ENCODE measurements at regions not wholly inside any gene's neighbourhood (a gene's known extent, or its start where the extent isn't known, plus 50 kb on each side); places are given as distances from the start of the nearest gene placed in this dataset.
"Not testable (repeated sequence)": the region's sequence is repeated elsewhere in the genome, so short reads cannot be mapped to it uniquely, and the experiment has no call there.

DNA sequence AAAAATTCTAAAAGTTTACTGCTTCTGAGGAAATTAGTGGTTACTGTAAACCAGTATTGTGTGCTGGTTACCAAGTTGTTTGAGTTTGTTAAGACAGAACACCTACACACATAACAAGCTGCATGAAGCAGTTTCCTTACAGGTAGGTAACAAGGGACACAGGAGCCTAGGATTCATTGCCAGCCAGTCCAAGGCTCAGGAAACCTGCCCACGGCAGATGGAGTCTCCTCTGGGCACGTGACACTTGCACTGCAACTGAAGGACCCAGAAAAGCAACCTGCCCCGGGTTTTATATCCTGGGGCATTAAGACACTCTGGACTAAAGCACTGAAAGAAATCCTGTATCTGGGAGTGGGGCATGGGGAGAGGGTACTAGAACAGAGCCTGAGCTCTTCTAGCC, 639.3 kb downstream of the ADCYAP1 start:
- TF ChIP-seq, protein P1, sequence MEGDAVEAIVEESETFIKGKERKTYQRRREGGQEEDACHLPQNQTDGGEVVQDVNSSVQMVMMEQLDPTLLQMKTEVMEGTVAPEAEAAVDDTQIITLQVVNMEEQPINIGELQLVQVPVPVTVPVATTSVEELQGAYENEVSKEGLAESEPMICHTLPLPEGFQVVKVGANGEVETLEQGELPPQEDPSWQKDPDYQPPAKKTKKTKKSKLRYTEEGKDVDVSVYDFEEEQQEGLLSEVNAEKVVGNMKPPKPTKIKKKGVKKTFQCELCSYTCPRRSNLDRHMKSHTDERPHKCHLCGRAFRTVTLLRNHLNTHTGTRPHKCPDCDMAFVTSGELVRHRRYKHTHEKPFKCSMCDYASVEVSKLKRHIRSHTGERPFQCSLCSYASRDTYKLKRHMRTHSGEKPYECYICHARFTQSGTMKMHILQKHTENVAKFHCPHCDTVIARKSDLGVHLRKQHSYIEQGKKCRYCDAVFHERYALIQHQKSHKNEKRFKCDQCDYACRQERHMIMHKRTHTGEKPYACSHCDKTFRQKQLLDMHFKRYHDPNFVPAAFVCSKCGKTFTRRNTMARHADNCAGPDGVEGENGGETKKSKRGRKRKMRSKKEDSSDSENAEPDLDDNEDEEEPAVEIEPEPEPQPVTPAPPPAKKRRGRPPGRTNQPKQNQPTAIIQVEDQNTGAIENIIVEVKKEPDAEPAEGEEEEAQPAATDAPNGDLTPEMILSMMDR (IDR thresholded peaks at IDR 0.05; ENCODE audit: insufficient read depth, low read depth, low read length, missing control alignments): no peak
- H3K4me3 ChIP-seq (ENCODE audit: low read length): no peak overlapping the region
- DNase-seq (ENCODE audit: low read depth): no peak

DNA sequence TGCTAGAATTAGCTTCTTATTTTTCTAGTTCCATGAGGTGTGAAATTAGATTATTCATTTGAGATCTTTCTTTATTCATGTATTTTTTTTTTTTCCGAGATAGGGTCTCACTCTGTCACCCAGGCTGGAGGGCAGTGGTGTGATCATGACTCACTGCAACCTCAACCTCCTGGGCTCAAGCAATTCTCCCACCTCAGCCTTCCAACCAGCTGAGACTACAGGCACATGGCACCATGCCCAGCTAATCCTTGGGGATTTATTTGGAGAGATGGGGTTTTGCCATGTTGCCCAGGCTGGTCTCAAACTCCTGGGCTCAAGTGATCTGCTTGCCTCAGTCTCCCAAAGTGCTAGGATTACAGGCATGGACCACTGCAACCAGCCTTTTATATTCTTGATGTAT, 653.0 kb downstream of the ADCYAP1 start:
- not testable (repeated sequence) for H3K4me3 ChIP-seq (ENCODE audit: low read length)

DNA sequence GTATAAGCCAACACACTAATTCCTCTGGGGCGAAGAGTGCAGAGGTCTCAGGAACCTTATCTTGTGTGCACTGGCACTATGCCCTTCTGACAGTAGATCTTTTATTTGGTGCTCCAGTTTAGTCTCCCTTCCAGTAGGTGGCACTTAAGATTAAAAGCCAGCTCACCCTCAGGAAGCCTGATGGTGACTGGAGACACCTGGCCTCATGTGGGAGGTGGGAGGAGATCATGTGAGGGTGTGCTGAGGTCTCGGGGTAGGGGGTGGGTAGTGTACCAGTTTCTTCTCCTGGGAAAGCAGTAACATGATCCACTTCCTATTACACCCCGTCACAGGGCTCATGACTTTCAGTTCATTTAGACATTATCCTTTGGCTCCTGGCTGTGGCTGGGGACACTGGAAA, 654.9 kb downstream of the ADCYAP1 start:
- no peak overlapping the region for H3K4me3 ChIP-seq (ENCODE audit: low read length)
- no peak for DNase-seq (ENCODE audit: low read depth)
- TF ChIP-seq, protein P1 (IDR thresholded peaks at IDR 0.05; ENCODE audit: insufficient read depth, low read depth, low read length, missing control alignments): no peak

More for the DNA sequence above, 653.0 kb downstream of the ADCYAP1 start:
- DNase-seq (ENCODE audit: low read depth): not testable (repeated sequence)

DNA sequence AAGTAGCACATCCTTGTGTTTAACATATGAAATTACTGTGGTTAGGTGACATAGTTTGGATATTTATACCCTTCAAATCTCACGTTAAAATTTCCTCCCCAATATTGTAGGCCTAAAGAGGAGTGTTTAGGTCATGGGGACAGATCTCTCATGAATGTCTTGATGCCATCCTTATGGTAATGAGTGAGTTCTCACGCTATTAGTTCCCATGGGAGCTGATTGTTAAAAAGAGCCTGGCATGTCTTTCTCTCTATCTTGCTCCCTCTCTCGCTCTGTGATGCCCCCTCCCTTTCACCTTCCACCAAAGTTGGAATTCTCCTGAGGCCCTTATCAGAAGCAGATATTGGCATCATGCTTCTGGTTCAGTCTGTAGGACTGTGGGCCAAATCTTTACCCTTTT, 660.1 kb downstream of the ADCYAP1 start:
- DNase-seq (ENCODE audit: low read depth): no peak
- TF ChIP-seq, protein P1 (IDR thresholded peaks at IDR 0.05; ENCODE audit: insufficient read depth, low read depth, low read length, missing control alignments): no peak
- H3K4me3 ChIP-seq (ENCODE audit: low read length): no peak overlapping the region

DNA sequence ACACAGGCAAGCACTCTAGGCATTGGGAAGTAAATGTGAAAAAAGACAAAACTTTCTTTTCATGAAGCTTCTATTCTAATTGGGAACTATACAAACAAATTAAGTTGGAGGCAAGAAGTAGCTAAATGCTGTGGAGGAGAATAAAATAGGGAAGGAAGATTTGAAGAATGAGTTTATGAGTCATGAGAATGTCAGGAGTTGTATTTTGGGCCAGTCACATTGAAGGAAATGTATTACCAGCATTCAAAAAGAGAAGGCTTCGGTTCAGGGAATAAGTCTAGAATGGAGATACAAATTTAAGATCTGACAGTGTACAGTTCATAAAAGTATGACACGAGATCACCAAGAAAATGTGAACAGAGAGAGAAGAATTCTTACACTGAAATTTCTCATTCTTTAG, 666.5 kb downstream of the ADCYAP1 start:
- TF ChIP-seq, protein P1 (IDR thresholded peaks at IDR 0.05; ENCODE audit: insufficient read depth, low read depth, low read length, missing control alignments): no peak

DNA sequence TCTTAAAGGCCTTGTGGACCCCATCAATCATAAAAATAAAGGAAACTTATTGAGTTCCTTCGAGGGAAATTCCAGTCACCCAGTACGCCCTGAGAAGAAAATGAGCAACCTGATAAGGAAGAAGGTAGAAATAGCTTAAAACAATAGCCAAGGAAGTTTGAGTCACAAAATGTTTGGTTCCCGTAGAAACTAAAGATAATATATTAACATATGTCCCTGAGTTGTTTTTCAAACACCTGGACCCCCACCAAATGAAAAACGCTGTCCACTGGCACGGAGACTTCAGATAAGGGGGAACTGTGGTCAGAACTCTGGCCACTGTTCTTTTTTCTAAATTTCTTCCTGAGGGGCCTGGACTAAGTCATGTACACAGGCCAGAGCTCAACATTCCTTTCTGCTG, 669.1 kb downstream of the ADCYAP1 start:
- TF ChIP-seq, protein P1 (IDR thresholded peaks at IDR 0.05; ENCODE audit: insufficient read depth, low read depth, low read length, missing control alignments): no peak
- DNase-seq (ENCODE audit: low read depth): no peak
- no peak overlapping the region for H3K4me3 ChIP-seq (ENCODE audit: low read length)

More for the DNA sequence above, 666.5 kb downstream of the ADCYAP1 start:
- no peak overlapping the region for H3K4me3 ChIP-seq (ENCODE audit: low read length)
- no peak for DNase-seq (ENCODE audit: low read depth)

DNA sequence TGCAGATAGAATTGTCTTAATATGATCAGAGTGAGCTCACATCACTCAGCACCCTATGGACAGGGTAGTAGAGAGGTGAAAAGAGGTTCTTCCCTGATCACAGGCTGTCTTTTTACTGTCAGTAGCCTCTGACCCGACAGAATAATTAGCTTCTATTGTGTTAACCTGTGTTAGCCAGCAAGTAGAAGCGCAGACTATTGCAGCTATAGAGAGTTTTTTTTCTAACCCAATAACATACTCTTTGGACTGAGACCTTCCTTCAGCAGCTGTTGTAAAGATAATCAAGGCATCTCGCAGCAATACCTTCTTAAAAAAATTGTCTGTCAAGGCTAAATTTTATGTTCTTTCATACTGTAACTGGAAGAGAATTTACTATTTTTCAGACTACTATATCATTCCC, 670.4 kb downstream of the ADCYAP1 start:
- no peak overlapping the region for H3K4me3 ChIP-seq (ENCODE audit: low read length)
- no peak for DNase-seq (ENCODE audit: low read depth)
- TF ChIP-seq, protein P1 (IDR thresholded peaks at IDR 0.05; ENCODE audit: insufficient read depth, low read depth, low read length, missing control alignments): no peak
